ENCODE measurements at regions not wholly inside any gene's neighbourhood (a gene's known extent, or its start where the extent isn't known, plus 50 kb on each side); places are given as distances from the start of the nearest gene placed in this dataset.

- peak in 2 of 56 donors; percentile 5 to 17 for DNase-seq
Observed at GRCh38 chr2:219949053-219949452, 321.6 kb downstream of the SLC4A3 start.

GRCh38 chr2:219951099-219951498 lies 323.7 kb downstream of the SLC4A3 start:
- DNase-seq: no peak

- DNase-seq: no peak
Observed at GRCh38 chr2:219954331-219954730, 326.9 kb downstream of the SLC4A3 start.

- DNase-seq: no peak
Observed at GRCh38 chr2:219957820-219958219, 330.4 kb downstream of the SLC4A3 start.

- no peak for DNase-seq
Observed at GRCh38 chr2:219958941-219959340, 331.5 kb downstream of the SLC4A3 start.

- no peak for DNase-seq
Observed at GRCh38 chr2:219959471-219959870, 332.0 kb downstream of the SLC4A3 start.

GRCh38 chr2:219961947-219962498 lies 334.6 kb downstream of the SLC4A3 start:
- DNase-seq: no peak

- no peak for DNase-seq
Observed at GRCh38 chr2:219962801-219963200, 335.4 kb downstream of the SLC4A3 start.

- DNase-seq: no peak
Observed at GRCh38 chr2:219965287-219966194, 338.1 kb downstream of the SLC4A3 start.

GRCh38 chr2:219967247-219968245 lies 340.1 kb downstream of the SLC4A3 start:
- no peak for DNase-seq

GRCh38 chr2:219968685-219969345 lies 341.4 kb downstream of the SLC4A3 start:
- DNase-seq: peak in 31 of 56 donors; percentile 0 to 63 (median 17)

- no peak for DNase-seq
Observed at GRCh38 chr2:219969508-219969907, 342.1 kb downstream of the SLC4A3 start.

- DNase-seq: no peak
Observed at GRCh38 chr2:219973136-219973535, 345.7 kb downstream of the SLC4A3 start.

GRCh38 chr2:219976871-219977270 lies 349.4 kb downstream of the SLC4A3 start:
- no peak for DNase-seq

- DNase-seq: no peak
Observed at GRCh38 chr2:219980638-219981037, 353.2 kb downstream of the SLC4A3 start.

- no peak for DNase-seq
Observed at GRCh38 chr2:219983836-219984235, 356.4 kb downstream of the SLC4A3 start.

GRCh38 chr2:219985017-219985416 lies 357.6 kb downstream of the SLC4A3 start:
- no peak for DNase-seq

- DNase-seq: peak in 1 of 56 donors; percentile 3
Observed at GRCh38 chr2:219987830-219988229, 360.4 kb downstream of the SLC4A3 start.

GRCh38 chr2:219989744-219990143 lies 362.3 kb downstream of the SLC4A3 start:
- no peak for DNase-seq

- no peak for DNase-seq
Observed at GRCh38 chr2:219991116-219991515, 363.7 kb downstream of the SLC4A3 start.

- DNase-seq: no peak
Observed at GRCh38 chr2:219995399-219995798, 368.0 kb downstream of the SLC4A3 start.
